GM18873 (cell line): ENCODE measurements at regions not wholly inside any gene's neighbourhood (a gene's known extent, or its start where the extent isn't known, plus 50 kb on each side); places are given as distances from the start of the nearest gene placed in this dataset.
"Not testable (repeated sequence)": the region's sequence is repeated elsewhere in the genome, so short reads cannot be mapped to it uniquely, and the experiment has no call there.

Experiments used
- ATAC-seq: cut with Tn5 transposase; IDR thresholded peaks from one replicate; pipeline ENCODE4 v1.9.1; 2021; ENCODE audit warnings: mild to moderate bottlenecking, moderate library complexity, moderate number of reproducible peaks; ENCODE audit not compliant: unreplicated experiment, low FRiP score

GRCh38 chr6:19892260-19892659, 55.1 kb downstream of the ID4 start:
- no peak for ATAC-seq

- ATAC-seq, result no peak
These were observed 58.9 kb downstream of the ID4 start for GRCh38 chr6:19895866-19896692.

- ATAC-seq, result no peak
These were observed 59.5 kb downstream of the ID4 start for GRCh38 chr6:19896693-19897010.

GRCh38 chr6:19898141-19898740, 61.1 kb downstream of the ID4 start:
- no peak for ATAC-seq

- ATAC-seq, result no peak
These were observed 65.0 kb downstream of the ID4 start for GRCh38 chr6:19902201-19902600.

- not testable (repeated sequence) for ATAC-seq
These were observed 67.2 kb downstream of the ID4 start for GRCh38 chr6:19904408-19904807.

GRCh38 chr6:19905584-19905983, 68.4 kb downstream of the ID4 start:
- ATAC-seq, result no peak

GRCh38 chr6:19906171-19906570, 69.0 kb downstream of the ID4 start:
- no peak for ATAC-seq

- no peak for ATAC-seq
These were observed 74.1 kb downstream of the ID4 start for GRCh38 chr6:19911223-19911622.

- no peak for ATAC-seq
These were observed 81.3 kb downstream of the ID4 start for GRCh38 chr6:19918436-19918835.

GRCh38 chr6:19921786-19922185, 84.6 kb downstream of the ID4 start:
- no peak for ATAC-seq

- ATAC-seq, result no peak
These were observed 88.4 kb downstream of the ID4 start for GRCh38 chr6:19925533-19925932.

GRCh38 chr6:19928461-19928860, 91.3 kb downstream of the ID4 start:
- no peak for ATAC-seq

- ATAC-seq, result no peak
These were observed 92.1 kb downstream of the ID4 start for GRCh38 chr6:19929312-19929711.

GRCh38 chr6:19934996-19935591, 97.9 kb downstream of the ID4 start:
- no peak for ATAC-seq

- ATAC-seq, result not testable (repeated sequence)
These were observed 102.2 kb downstream of the ID4 start for GRCh38 chr6:19939321-19939720.

GRCh38 chr6:19939926-19940325, 102.8 kb downstream of the ID4 start:
- not testable (repeated sequence) for ATAC-seq

GRCh38 chr6:19943042-19943441, 105.9 kb downstream of the ID4 start:
- ATAC-seq, result no peak

GRCh38 chr6:19945843-19946358, 108.7 kb downstream of the ID4 start:
- ATAC-seq, result no peak

- no peak for ATAC-seq
These were observed 112.0 kb downstream of the ID4 start for GRCh38 chr6:19949155-19949554.

- ATAC-seq, result no peak
These were observed 126.9 kb downstream of the ID4 start for GRCh38 chr6:19964115-19964514.

- ATAC-seq, result no peak
These were observed 131.0 kb downstream of the ID4 start for GRCh38 chr6:19968201-19968600.
